ENCODE measurements at regions not wholly inside any gene's neighbourhood (a gene's known extent, or its start where the extent isn't known, plus 50 kb on each side); places are given as distances from the start of the nearest gene placed in this dataset.

DNA sequence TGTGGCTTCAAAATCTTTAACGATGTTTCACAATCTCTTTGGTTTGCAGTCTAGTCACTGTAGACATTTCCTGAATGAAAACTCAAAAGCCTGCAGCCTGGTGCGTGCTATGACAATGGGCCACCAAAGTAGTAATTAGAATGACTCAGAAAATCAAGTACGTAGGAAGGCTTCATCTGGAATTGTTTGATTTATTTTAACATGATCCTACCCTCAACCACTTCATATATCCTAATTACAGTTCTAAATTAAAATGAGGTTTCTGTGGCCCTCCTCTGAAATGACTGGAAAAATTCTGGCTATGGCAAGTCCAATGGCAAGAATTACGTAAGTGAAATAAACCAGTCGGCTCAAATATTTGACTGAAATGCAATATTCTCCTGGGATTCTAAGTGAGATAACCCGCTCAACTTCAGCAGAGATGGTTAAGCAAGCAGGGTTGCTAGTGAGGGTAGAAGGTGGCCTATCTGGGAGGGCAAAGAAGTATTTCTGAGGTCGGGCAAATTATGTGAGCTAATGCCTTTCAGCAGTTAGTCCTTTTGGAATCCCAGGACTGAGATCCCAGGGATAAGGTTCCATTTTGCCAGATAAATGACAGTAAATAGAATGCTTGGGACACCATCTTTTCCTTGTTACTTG is 145.6 kb upstream of the MYOCD start:
- DNase-seq (ENCODE audit: low spot score) (no peak), ATAC-seq (no peak)
- Mint-ChIP-seq H3K4me1 (ENCODE audit: low read depth in 2 of 2) (no peaks in the 10 kb centered on the region), H3K27ac (no peak overlapping the region), H3K4me3 (no peak overlapping the region), H3K9me3 (peaks cover 9% of the 10 kb centered on the region), H3K36me3 (no peaks in the 10 kb centered on the region), H3K27me3 (no peaks in the 10 kb centered on the region)

DNA sequence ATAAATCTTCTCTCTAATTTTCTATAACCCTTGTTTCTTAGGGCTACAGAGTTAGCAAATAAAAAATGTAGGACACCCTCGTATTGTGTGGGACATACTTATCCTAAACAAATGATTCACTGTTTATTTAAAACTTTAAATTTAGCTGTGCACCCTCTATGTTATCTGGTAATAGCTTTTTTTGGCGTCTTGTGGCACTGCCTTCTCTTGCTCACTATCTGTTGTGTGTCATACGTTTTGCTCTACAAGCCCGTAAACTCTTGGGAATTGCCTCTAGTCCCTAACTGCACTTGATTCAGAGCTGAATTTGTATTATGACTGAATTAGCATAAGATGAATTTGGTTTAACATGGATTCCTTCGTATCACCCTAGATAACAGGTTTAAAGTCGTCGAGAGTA is 144.3 kb upstream of the MYOCD start:
- no peak for DNase-seq (ENCODE audit: low spot score)
- no peaks in the 10 kb centered on the region for H3K4me1 Mint-ChIP-seq (ENCODE audit: low read depth in 2 of 2)
- H3K27ac Mint-ChIP-seq, result no peak overlapping the region
- no peaks in the 10 kb centered on the region for H3K27me3 Mint-ChIP-seq
- H3K9me3 Mint-ChIP-seq, result peaks cover 7% of the 10 kb centered on the region
- no peak overlapping the region for H3K4me3 Mint-ChIP-seq
- no peaks in the 10 kb centered on the region for H3K36me3 Mint-ChIP-seq
- ATAC-seq, result no peak

DNA sequence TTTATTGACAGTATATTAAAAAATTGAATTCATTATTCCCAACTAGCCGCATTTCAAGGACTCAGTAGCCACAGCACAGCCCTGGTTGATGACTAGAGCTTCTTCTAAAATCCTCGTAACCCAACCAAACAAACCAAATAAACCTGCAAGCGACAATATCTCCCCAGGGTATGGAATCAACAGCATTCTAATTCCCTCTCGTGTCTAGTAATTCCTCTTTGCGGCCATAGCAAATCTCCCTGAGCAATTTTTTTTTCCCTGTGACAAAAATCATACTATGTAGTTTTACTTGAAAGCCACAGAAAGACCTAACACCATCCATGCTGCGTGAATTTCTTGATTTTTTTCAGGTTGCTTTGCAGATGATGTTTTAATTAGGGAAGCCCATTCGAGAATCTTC is 143.4 kb upstream of the MYOCD start:
- Mint-ChIP-seq H3K27ac (no peak overlapping the region), H3K4me3 (no peak overlapping the region)
- no peak for DNase-seq (ENCODE audit: low spot score)

DNA sequence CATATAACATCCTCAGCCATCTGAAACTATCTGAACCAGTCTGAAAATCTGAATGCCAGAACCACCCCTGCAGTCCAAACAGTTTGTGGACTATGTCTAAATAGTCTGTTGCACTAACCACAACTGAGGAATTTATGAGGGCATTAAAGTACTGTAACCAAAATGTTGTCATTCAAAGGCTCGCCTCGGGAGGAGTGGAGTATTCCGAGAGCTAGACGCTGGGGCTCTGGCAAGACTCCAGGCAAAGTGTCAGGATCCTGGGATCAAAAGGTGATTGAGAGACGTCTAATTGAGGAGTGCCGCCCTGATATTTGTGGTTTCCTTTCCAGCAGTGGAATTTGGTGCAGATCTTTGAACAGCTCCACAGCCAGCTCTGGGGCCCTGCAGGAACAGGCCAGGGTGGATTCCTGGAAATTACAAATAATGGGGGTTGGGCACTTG is 142.9 kb upstream of the MYOCD start:
- no peak for DNase-seq (ENCODE audit: low spot score)

More for the DNA sequence above, 143.4 kb upstream of the MYOCD start:
- peaks cover 7% of the 10 kb centered on the region for H3K9me3 Mint-ChIP-seq
- no peaks in the 10 kb centered on the region for H3K36me3 Mint-ChIP-seq
- ATAC-seq, result no peak
- H3K4me1 Mint-ChIP-seq (ENCODE audit: low read depth in 2 of 2), result no peaks in the 10 kb centered on the region
- H3K27me3 Mint-ChIP-seq, result no peaks in the 10 kb centered on the region

DNA sequence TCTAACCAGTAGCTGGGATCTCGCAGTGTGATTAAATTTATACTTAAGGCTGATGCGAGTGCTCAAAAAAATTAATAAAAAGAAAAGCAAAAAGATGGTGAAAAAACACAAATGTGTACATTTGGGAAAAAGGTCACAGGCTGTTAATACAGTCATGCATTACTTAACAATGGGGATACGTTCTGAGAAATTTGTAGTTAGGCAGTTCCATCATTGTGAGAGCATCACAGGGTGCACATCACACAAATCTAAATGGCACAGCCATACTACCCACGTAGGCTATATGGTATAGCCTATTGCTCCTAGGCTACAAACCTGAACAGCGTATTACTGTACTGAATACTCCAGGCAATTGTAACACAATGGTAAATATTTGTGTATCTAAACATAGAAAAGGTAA is 142.4 kb upstream of the MYOCD start:
- Mint-ChIP-seq H3K4me3 (no peak overlapping the region), H3K36me3 (no peaks in the 10 kb centered on the region), H3K27ac (no peak overlapping the region), H3K27me3 (no peaks in the 10 kb centered on the region), H3K9me3 (peaks cover 7% of the 10 kb centered on the region), H3K4me1 (ENCODE audit: low read depth in 2 of 2) (no peaks in the 10 kb centered on the region)
- ATAC-seq (no peak), DNase-seq (ENCODE audit: low spot score) (no peak)

More for the DNA sequence above, 142.9 kb upstream of the MYOCD start:
- Mint-ChIP-seq H3K9me3 (peaks cover 7% of the 10 kb centered on the region), H3K4me1 (ENCODE audit: low read depth in 2 of 2) (no peaks in the 10 kb centered on the region), H3K27ac (no peak overlapping the region), H3K4me3 (no peak overlapping the region), H3K27me3 (no peaks in the 10 kb centered on the region), H3K36me3 (no peaks in the 10 kb centered on the region)
- no peak for ATAC-seq

DNA sequence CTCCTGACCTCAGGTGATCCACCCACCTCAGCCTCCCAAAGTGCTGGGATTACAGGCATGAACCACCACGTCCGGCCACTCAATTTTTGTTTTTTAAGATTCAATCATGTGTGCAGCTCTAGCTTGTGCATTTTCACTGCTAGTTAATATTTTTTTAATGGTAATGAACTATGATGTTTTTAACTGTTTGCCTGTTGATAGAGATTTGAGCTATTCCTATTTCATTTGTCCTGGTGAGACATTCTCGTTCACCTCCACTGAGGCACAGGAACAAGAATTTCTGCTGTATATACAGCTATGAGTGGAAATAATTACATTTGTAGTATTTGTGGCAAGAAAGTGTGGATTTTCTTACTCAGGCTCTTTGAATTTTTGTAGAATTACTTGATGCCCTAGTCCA is 137.7 kb upstream of the MYOCD start:
- Mint-ChIP-seq H3K27me3 (no peaks in the 10 kb centered on the region), H3K27ac (no peak overlapping the region), H3K4me3 (no peak overlapping the region), H3K9me3 (peaks cover 4% of the 10 kb centered on the region), H3K36me3 (no peaks in the 10 kb centered on the region), H3K4me1 (ENCODE audit: low read depth in 2 of 2) (no peaks in the 10 kb centered on the region)
- no peak for ATAC-seq
- no peak for DNase-seq (ENCODE audit: low spot score)

DNA sequence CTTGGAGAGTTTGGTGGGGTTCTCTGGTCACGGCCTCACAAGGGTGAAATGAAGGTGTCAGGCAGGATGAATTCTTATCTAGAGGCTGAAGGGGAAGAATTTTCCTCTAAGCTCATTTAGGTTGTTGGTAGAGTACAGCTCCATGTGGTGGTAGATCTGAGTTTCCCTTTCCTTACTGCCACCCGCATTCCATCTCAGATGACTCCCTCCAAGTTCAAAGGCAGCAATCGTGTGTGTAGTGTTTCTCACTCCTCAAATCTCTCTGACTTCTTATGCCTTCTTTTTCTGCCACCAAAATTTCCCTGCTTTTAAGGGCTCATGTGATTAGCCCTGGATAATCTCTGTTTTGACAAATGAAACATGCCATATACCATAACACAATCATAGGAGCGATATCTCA is 135.5 kb upstream of the MYOCD start:
- Mint-ChIP-seq H3K9me3 (peaks cover 7% of the 10 kb centered on the region), H3K4me3 (no peak overlapping the region), H3K4me1 (ENCODE audit: low read depth in 2 of 2) (no peaks in the 10 kb centered on the region), H3K36me3 (no peaks in the 10 kb centered on the region), H3K27me3 (no peaks in the 10 kb centered on the region), H3K27ac (no peak overlapping the region)
- no peak for ATAC-seq
- DNase-seq (ENCODE audit: low spot score), result no peak

DNA sequence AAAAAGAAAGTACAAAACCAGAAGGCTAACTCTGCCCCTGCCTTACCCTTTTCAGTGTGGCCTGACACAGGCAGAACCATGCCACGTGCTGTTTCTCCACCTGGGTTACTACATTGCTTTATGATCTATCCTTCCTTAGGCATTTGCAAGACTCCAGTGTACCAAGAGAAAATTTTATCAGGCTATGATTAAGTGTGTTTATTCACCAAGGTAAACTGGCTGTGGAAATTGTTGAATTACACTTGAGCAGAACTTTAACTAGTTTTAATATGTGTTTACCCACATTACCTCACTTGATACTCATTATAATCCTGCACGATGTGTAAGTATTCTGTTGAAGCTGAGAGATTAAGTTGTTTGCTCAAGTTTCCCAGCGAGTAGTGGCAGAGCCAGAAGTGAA is 129.7 kb upstream of the MYOCD start:
- peaks cover 16% of the 10 kb centered on the region for H3K9me3 Mint-ChIP-seq
- H3K4me3 Mint-ChIP-seq, result no peak overlapping the region
- no peaks in the 10 kb centered on the region for H3K36me3 Mint-ChIP-seq
- no peaks in the 10 kb centered on the region for H3K27me3 Mint-ChIP-seq
- DNase-seq (ENCODE audit: low spot score), result no peak
- H3K4me1 Mint-ChIP-seq (ENCODE audit: low read depth in 2 of 2), result no peaks in the 10 kb centered on the region
- ATAC-seq, result no peak
- no peak overlapping the region for H3K27ac Mint-ChIP-seq

DNA sequence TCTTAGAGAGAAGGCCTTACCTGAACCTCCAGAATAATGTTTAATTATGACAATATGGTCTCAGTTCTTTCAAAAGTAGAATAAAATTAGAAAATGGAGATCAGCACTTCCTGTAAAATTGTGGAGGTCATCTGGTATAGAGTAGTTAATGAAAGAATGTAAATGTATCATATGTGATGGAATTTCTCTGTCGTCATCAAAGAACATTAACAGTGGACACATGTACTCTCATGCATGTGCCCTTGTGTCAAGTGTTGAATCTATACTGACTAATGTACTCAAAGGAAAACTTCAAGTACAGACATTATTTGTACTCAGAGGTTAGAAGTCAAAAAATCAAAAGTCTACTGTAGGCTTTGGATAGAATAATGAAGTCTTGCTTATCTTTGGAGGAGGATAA is 129.2 kb upstream of the MYOCD start:
- ATAC-seq, result no peak
- Mint-ChIP-seq H3K27ac (no peak overlapping the region), H3K36me3 (no peaks in the 10 kb centered on the region), H3K27me3 (no peaks in the 10 kb centered on the region), H3K9me3 (peaks cover 16% of the 10 kb centered on the region), H3K4me3 (no peak overlapping the region), H3K4me1 (ENCODE audit: low read depth in 2 of 2) (no peaks in the 10 kb centered on the region)
- DNase-seq (ENCODE audit: low spot score), result no peak

DNA sequence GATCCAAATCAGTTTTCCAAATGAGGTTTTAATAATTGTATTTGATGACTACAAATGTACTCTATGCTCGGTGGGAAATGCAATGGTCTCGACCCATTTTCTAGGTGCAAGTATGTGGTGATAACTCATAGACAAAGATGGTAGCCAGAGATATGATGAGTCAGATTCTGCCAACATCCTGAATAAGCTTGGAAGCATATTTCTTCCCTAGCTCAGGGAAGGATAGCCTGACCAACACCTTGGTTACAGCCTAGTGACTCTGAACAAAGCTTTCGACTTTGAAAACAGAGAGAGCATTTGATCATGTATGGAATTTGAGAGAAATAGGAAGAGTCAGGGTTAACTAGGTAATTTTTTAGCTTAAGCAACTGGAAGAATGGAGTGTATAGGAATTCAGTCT is 128.3 kb upstream of the MYOCD start:
- no peak for ATAC-seq
- H3K36me3 Mint-ChIP-seq, result no peaks in the 10 kb centered on the region
- no peaks in the 10 kb centered on the region for H3K4me1 Mint-ChIP-seq (ENCODE audit: low read depth in 2 of 2)
- H3K27me3 Mint-ChIP-seq, result no peaks in the 10 kb centered on the region
- DNase-seq (ENCODE audit: low spot score), result no peak
- peaks cover 16% of the 10 kb centered on the region for H3K9me3 Mint-ChIP-seq
- H3K27ac Mint-ChIP-seq, result no peak overlapping the region
- no peak overlapping the region for H3K4me3 Mint-ChIP-seq

DNA sequence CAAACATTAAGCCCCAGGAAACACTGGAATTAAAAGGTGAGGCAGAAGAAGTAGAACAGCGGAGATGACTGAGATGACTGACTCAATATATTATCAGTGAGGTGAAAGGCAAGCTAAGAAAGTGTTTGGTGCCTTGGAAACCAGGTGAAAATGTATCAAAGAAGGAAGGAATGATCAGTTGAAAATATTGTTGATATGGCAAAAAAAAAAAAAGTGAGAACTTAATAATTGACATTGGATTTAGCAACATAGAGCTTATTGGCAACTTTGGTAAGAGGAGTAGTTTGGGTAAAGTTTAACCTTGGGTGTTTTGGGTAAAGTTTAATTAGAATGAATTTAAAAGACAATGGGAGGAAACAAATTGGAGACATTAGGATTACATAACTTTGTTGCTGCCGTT is 127.7 kb upstream of the MYOCD start:
- H3K4me1 Mint-ChIP-seq (ENCODE audit: low read depth in 2 of 2), result no peaks in the 10 kb centered on the region
- ATAC-seq (no peak), DNase-seq (ENCODE audit: low spot score) (no peak)

DNA sequence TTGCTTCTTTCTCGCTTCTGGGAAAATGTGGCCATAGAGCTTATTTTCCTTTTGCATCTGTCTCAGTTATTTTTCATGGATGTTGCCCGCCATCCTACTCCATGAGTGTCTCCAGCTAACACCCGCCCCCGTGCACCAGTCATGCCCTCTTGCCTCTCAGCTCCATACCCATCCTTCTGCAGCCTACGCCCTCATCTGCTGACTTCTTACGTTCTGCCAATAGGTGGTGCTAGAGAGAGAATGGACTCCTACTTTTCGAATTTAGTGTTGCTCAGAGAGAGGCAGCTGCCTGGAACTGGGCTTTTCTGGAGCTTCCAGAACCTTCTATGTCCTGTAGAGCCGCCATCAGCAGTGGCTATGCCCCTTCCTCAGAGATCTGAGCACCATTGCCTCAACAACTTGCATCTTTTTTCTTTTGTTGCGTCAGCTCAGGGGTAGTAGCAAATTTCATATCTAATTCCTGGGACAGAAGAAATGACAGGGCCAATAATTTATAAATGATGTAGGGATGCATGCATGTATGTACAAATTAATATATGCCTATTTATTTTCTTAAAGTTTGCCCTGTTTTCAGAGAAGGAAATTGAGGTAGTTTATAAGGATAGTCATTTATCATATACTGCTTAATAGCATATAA is 119.7 kb upstream of the MYOCD start:
- no peaks in the 10 kb centered on the region for H3K4me1 Mint-ChIP-seq (ENCODE audit: low read depth in 2 of 2)
- H3K36me3 Mint-ChIP-seq, result no peaks in the 10 kb centered on the region
- DNase-seq (ENCODE audit: low spot score), result no peak
- H3K9me3 Mint-ChIP-seq, result no peaks in the 10 kb centered on the region
- H3K27ac Mint-ChIP-seq, result no peak overlapping the region
- no peak overlapping the region for H3K4me3 Mint-ChIP-seq
- H3K27me3 Mint-ChIP-seq, result no peaks in the 10 kb centered on the region
- ATAC-seq, result no peak

More for the DNA sequence above, 127.7 kb upstream of the MYOCD start:
- no peak overlapping the region for H3K4me3 Mint-ChIP-seq
- H3K27ac Mint-ChIP-seq, result no peak overlapping the region
- H3K9me3 Mint-ChIP-seq, result peaks cover 16% of the 10 kb centered on the region
- H3K27me3 Mint-ChIP-seq, result no peaks in the 10 kb centered on the region
- H3K36me3 Mint-ChIP-seq, result no peaks in the 10 kb centered on the region

DNA sequence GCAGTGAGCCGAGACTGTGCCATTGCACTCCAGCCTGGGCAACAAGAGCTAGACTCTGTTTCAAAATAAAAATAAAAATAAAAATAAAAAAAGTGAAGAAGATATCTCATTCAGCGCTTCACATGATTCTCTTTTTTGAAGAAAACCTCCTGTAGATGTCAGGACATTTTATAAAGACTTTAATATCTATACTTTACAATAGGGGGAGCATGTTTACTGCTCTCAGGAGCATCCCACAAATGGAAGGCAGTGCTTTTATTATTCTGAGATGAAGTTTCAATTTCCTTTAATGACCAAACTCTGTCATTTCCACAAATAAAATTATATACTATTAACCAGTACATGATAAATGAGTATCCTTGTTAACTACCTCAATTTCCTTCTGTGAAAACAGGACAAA is 118.7 kb upstream of the MYOCD start:
- H3K27ac Mint-ChIP-seq, result no peak overlapping the region
- no peaks in the 10 kb centered on the region for H3K27me3 Mint-ChIP-seq
- no peak overlapping the region for H3K4me3 Mint-ChIP-seq
- ATAC-seq (no peak), DNase-seq (ENCODE audit: low spot score) (no peak)
- no peaks in the 10 kb centered on the region for H3K4me1 Mint-ChIP-seq (ENCODE audit: low read depth in 2 of 2)
- peaks cover 3% of the 10 kb centered on the region for H3K9me3 Mint-ChIP-seq
- H3K36me3 Mint-ChIP-seq, result no peaks in the 10 kb centered on the region

DNA sequence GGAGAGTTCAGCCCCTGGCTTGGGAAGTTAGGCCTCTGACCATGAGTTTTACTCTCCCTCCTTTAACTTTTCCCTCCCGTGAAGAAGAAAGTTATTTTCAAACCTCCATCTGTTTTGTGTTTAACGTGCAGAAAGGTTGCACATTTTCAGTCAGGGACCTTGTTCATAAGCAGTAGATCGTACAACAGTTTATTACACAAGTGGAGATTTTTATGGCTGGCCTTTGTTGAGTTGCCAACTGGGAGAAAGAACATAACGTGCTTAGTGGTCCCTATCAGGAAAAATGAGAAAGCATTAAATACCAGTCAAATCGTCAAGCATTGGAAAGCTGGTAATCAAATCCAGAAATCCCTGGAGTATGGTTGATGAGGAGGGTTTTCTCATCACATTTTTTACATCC is 117.9 kb upstream of the MYOCD start:
- DNase-seq (ENCODE audit: low spot score) (no peak), ATAC-seq (no peak)
- Mint-ChIP-seq H3K9me3 (peaks cover 3% of the 10 kb centered on the region), H3K4me1 (ENCODE audit: low read depth in 2 of 2) (no peaks in the 10 kb centered on the region), H3K4me3 (no peak overlapping the region), H3K27ac (no peak overlapping the region), H3K36me3 (no peaks in the 10 kb centered on the region), H3K27me3 (no peaks in the 10 kb centered on the region)

DNA sequence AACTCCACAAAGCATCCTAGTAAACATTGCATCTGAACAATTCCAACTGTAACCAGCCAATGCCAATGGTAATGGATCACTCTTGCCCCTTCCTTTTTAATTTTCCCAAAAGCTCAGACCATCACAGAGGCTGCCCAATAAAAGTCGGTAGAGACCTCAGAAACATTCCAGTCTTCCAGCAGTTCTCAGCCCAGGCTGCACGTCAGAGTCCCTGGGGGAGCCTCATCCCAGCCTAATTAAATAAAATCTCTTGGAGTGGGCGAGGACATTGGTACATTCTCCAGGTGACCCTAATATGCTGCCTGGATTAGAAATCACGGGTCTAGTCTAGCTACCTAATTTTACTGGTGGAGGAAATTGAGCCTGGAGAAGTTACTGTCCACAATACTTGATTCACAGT is 117.1 kb upstream of the MYOCD start:
- ATAC-seq, result no peak
- no peaks in the 10 kb centered on the region for H3K4me1 Mint-ChIP-seq (ENCODE audit: low read depth in 2 of 2)
- H3K27me3 Mint-ChIP-seq, result no peaks in the 10 kb centered on the region
- H3K9me3 Mint-ChIP-seq, result peaks cover 3% of the 10 kb centered on the region
- H3K27ac Mint-ChIP-seq, result no peak overlapping the region
- DNase-seq (ENCODE audit: low spot score), result no peak
- H3K4me3 Mint-ChIP-seq, result no peak overlapping the region
- H3K36me3 Mint-ChIP-seq, result no peaks in the 10 kb centered on the region

Data from natural killer cell treated with Interleukin-12 subunit alpha and Interleukin-12 subunit beta and Interleukin-15 and Interleukin-18, amount 100 ng/mL, for 72 hours (primary cell).